ENCODE measurements at regions not wholly inside any gene's neighbourhood (a gene's known extent, or its start where the extent isn't known, plus 50 kb on each side); places are given as distances from the start of the nearest gene placed in this dataset.

- DNase-seq (ENCODE audit: low read depth in 3 of 3) = no peak
Measured at GRCh38 chr12:89999699-90000505, 291.3 kb upstream of the ATP2B1 start.

GRCh38 chr12:89995870-89996269 is 287.2 kb upstream of the ATP2B1 start:
- no peak for DNase-seq (ENCODE audit: low read depth in 3 of 3)

GRCh38 chr12:89994911-89995310 is 286.3 kb upstream of the ATP2B1 start:
- DNase-seq (ENCODE audit: low read depth in 3 of 3) = no peak

- no peak for DNase-seq (ENCODE audit: low read depth in 3 of 3)
Measured at GRCh38 chr12:89993632-89994031, 285.0 kb upstream of the ATP2B1 start.

- DNase-seq (ENCODE audit: low read depth in 3 of 3) = no peak
Measured at GRCh38 chr12:89992668-89993451, 284.2 kb upstream of the ATP2B1 start.

- DNase-seq (ENCODE audit: low read depth in 3 of 3) = no peak
Measured at GRCh38 chr12:89991807-89992590, 283.4 kb upstream of the ATP2B1 start.

GRCh38 chr12:89988188-89988915 is 279.7 kb upstream of the ATP2B1 start:
- DNase-seq (ENCODE audit: low read depth in 3 of 3) = no peak

GRCh38 chr12:89985935-89986334 is 277.3 kb upstream of the ATP2B1 start:
- DNase-seq (ENCODE audit: low read depth in 3 of 3) = no peak

- DNase-seq (ENCODE audit: low read depth in 3 of 3) = no peak
Measured at GRCh38 chr12:89984846-89985245, 276.2 kb upstream of the ATP2B1 start.

- DNase-seq (ENCODE audit: low read depth in 3 of 3) = no peak
Measured at GRCh38 chr12:89983622-89984021, 275.0 kb upstream of the ATP2B1 start.

- no peak for DNase-seq (ENCODE audit: low read depth in 3 of 3)
Measured at GRCh38 chr12:89980236-89980635, 271.6 kb upstream of the ATP2B1 start.

- DNase-seq (ENCODE audit: low read depth in 3 of 3) = no peak
Measured at GRCh38 chr12:89977405-89978085, 268.9 kb upstream of the ATP2B1 start.

GRCh38 chr12:89976866-89977265 is 268.2 kb upstream of the ATP2B1 start:
- DNase-seq (ENCODE audit: low read depth in 3 of 3) = no peak

GRCh38 chr12:89975574-89975973 is 266.9 kb upstream of the ATP2B1 start:
- no peak for DNase-seq (ENCODE audit: low read depth in 3 of 3)

GRCh38 chr12:89971880-89972279 is 263.2 kb upstream of the ATP2B1 start:
- DNase-seq (ENCODE audit: low read depth in 3 of 3) = no peak

- DNase-seq (ENCODE audit: low read depth in 3 of 3) = no peak
Measured at GRCh38 chr12:89970722-89971121, 262.1 kb upstream of the ATP2B1 start.

GRCh38 chr12:89969093-89969492 is 260.5 kb upstream of the ATP2B1 start:
- DNase-seq (ENCODE audit: low read depth in 3 of 3) = no peak

- DNase-seq (ENCODE audit: low read depth in 3 of 3) = no peak
Measured at GRCh38 chr12:89968151-89968700, 259.6 kb upstream of the ATP2B1 start.

GRCh38 chr12:89966495-89967240 is 258.0 kb upstream of the ATP2B1 start:
- no peak for DNase-seq (ENCODE audit: low read depth in 3 of 3)

- no peak for DNase-seq (ENCODE audit: low read depth in 3 of 3)
Measured at GRCh38 chr12:89965993-89966392, 257.4 kb upstream of the ATP2B1 start.
